ENCODE measurements at regions not wholly inside any gene's neighbourhood (a gene's known extent, or its start where the extent isn't known, plus 50 kb on each side); places are given as distances from the start of the nearest gene placed in this dataset.

DNA sequence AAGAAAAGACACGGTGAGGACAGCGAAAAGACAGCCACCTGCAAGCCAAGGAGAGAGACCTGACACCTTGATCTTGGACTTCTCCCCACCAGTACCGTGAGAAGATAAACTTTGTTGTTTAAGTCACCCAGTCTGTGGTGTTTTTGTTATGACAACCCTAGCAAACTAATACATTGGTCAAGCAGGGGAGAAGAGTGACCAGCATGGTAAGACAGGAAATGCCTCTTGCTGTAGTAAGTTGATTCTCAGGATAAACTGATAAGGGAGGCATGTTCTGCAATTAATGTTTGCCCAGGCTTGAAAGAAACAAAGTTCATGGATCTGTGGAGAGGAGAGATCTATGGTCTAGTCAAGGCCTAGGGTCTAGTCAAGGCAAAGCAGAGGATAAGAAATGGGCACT is 801.2 kb downstream of the MAT2B start:
- peaks cover 0 to 5% of the 10 kb centered on the region in 2 donors for H3K4me1 Mint-ChIP-seq
- Histone ChIP-seq H3K27ac (ENCODE audit: low read length) (no peak overlapping the region), H3K4me3 (ENCODE audit: low read length) (no peak overlapping the region), H3K27me3 (ENCODE audit: control insufficient read depth, insufficient read depth, low read length) (no peaks in the 10 kb centered on the region), H3K4me1 (ENCODE audit: control insufficient read depth, insufficient read depth, low read length) (no peaks in the 10 kb centered on the region), H3K9me3 (ENCODE audit: control insufficient read depth, insufficient read depth, low read length) (no peaks in the 10 kb centered on the region), H3K36me3 (ENCODE audit: control insufficient read depth, insufficient read depth, low read length) (no peaks in the 10 kb centered on the region)
- no peak overlapping the region for H3K4me3 Mint-ChIP-seq
- ATAC-seq: no peak
- H3K27ac Mint-ChIP-seq: no peak overlapping the region
- DNase-seq: no peak
- intact Hi-C loops (cut with micrococcal nuclease): no loop called here
- TF ChIP-seq, protein P1, sequence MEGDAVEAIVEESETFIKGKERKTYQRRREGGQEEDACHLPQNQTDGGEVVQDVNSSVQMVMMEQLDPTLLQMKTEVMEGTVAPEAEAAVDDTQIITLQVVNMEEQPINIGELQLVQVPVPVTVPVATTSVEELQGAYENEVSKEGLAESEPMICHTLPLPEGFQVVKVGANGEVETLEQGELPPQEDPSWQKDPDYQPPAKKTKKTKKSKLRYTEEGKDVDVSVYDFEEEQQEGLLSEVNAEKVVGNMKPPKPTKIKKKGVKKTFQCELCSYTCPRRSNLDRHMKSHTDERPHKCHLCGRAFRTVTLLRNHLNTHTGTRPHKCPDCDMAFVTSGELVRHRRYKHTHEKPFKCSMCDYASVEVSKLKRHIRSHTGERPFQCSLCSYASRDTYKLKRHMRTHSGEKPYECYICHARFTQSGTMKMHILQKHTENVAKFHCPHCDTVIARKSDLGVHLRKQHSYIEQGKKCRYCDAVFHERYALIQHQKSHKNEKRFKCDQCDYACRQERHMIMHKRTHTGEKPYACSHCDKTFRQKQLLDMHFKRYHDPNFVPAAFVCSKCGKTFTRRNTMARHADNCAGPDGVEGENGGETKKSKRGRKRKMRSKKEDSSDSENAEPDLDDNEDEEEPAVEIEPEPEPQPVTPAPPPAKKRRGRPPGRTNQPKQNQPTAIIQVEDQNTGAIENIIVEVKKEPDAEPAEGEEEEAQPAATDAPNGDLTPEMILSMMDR (IDR thresholded peaks at IDR 0.05): no peak
- no peaks in the 10 kb centered on the region for H3K36me3 Mint-ChIP-seq
- no peaks in the 10 kb centered on the region for H3K27me3 Mint-ChIP-seq (ENCODE audit: low read depth in 2 of 2)
- WGBS (ENCODE audit: insufficient coverage): 92% methylated on average over 3 of the region's 3 CpGs
- peaks cover 7 to 10% of the 10 kb centered on the region in 2 donors for H3K9me3 Mint-ChIP-seq

DNA sequence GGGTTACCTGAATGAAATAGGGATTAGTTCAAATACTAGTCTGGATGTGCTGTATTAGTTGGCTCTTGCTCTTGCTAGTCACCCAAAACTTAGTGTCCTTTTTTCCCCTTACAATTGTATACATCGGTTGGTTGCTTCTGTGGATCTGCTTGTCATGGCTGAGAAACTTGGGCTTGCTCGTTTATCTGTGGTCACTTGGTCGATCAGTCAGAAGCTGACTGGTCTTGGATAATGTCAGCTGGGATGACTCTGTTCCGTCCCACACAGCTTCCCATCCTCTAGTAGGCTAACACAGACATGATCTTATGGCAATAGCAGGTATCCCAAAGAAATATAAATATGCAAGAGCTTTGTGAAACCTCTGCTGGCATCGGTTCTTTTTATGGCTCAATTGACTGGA is 807.4 kb downstream of the MAT2B start:
- peaks cover 5 to 13% of the 10 kb centered on the region in 2 donors for H3K9me3 Mint-ChIP-seq
- Histone ChIP-seq H3K4me1 (ENCODE audit: control insufficient read depth, insufficient read depth, low read length) (no peaks in the 10 kb centered on the region), H3K36me3 (ENCODE audit: control insufficient read depth, insufficient read depth, low read length) (no peaks in the 10 kb centered on the region), H3K4me3 (ENCODE audit: low read length) (no peak overlapping the region), H3K27me3 (ENCODE audit: control insufficient read depth, insufficient read depth, low read length) (no peaks in the 10 kb centered on the region), H3K9me3 (ENCODE audit: control insufficient read depth, insufficient read depth, low read length) (no peaks in the 10 kb centered on the region), H3K27ac (ENCODE audit: low read length) (no peak overlapping the region)
- intact Hi-C loops (cut with micrococcal nuclease): no loop called here
- TF ChIP-seq, protein P1 (IDR thresholded peaks at IDR 0.05): no peak
- H3K4me1 Mint-ChIP-seq: no peaks in the 10 kb centered on the region
- H3K27ac Mint-ChIP-seq: no peak overlapping the region
- H3K4me3 Mint-ChIP-seq: no peak overlapping the region
- H3K27me3 Mint-ChIP-seq (ENCODE audit: low read depth in 2 of 2): no peaks in the 10 kb centered on the region
- 81% methylated on average over 5 of the region's 5 CpGs for WGBS (ENCODE audit: insufficient coverage)
- no peaks in the 10 kb centered on the region for H3K36me3 Mint-ChIP-seq
- ATAC-seq (no peak), DNase-seq (no peak)

GRCh38 chr5:164317676-164318075 is 812.3 kb downstream of the MAT2B start:
- Histone ChIP-seq H3K27me3 (ENCODE audit: control insufficient read depth, insufficient read depth, low read length) (no peaks in the 10 kb centered on the region), H3K4me3 (ENCODE audit: low read length) (no peak overlapping the region), H3K36me3 (ENCODE audit: control insufficient read depth, insufficient read depth, low read length) (no peaks in the 10 kb centered on the region), H3K27ac (ENCODE audit: low read length) (no peak overlapping the region), H3K4me1 (ENCODE audit: control insufficient read depth, insufficient read depth, low read length) (no peaks in the 10 kb centered on the region), H3K9me3 (ENCODE audit: control insufficient read depth, insufficient read depth, low read length) (no peaks in the 10 kb centered on the region)
- Mint-ChIP-seq H3K36me3 (no peaks in the 10 kb centered on the region), H3K4me3 (no peak overlapping the region), H3K4me1 (no peaks in the 10 kb centered on the region), H3K27me3 (ENCODE audit: low read depth in 2 of 2) (no peaks in the 10 kb centered on the region), H3K27ac (no peak overlapping the region), H3K9me3 (peaks cover 13 to 14% of the 10 kb centered on the region in 2 donors)
- intact Hi-C loops (cut with micrococcal nuclease): no loop called here
- ATAC-seq (no peak), DNase-seq (no peak)
- no CpG with 5 or more reads among the region's 1 CpG for WGBS (ENCODE audit: insufficient coverage)
- TF ChIP-seq, protein P1 (IDR thresholded peaks at IDR 0.05): no peak

DNA sequence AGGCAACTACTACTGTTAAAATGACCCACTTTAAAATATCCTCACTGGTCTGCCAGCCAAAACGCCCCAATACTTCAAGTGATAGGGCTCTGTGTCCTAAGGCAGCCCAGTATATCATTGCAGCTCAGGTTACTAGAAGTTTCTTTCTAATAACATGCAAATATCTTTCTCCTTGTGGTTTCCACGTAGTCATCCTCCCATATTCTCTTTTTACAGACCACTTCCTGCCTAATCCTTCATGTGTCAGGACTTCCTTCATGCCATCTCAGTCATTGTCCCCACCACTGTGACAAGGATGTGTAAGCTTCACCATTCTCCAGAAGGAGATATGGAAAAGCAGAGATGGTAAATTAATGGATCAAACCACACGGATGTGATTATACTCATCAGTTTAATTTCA is 813.7 kb downstream of the MAT2B start:
- Histone ChIP-seq H3K27ac (ENCODE audit: low read length) (no peak overlapping the region), H3K9me3 (ENCODE audit: control insufficient read depth, insufficient read depth, low read length) (no peaks in the 10 kb centered on the region), H3K27me3 (ENCODE audit: control insufficient read depth, insufficient read depth, low read length) (no peaks in the 10 kb centered on the region), H3K36me3 (ENCODE audit: control insufficient read depth, insufficient read depth, low read length) (no peaks in the 10 kb centered on the region), H3K4me1 (ENCODE audit: control insufficient read depth, insufficient read depth, low read length) (no peaks in the 10 kb centered on the region), H3K4me3 (ENCODE audit: low read length) (no peak overlapping the region)
- Mint-ChIP-seq H3K36me3 (no peaks in the 10 kb centered on the region), H3K27ac (no peak overlapping the region), H3K9me3 (peaks cover 11 to 15% of the 10 kb centered on the region in 2 donors), H3K4me3 (no peak overlapping the region), H3K4me1 (no peaks in the 10 kb centered on the region), H3K27me3 (ENCODE audit: low read depth in 2 of 2) (no peaks in the 10 kb centered on the region)
- TF ChIP-seq, protein P1 (IDR thresholded peaks at IDR 0.05): no peak
- intact Hi-C loops (cut with micrococcal nuclease): no loop called here
- 47% methylated on average over 3 of the region's 3 CpGs for WGBS (ENCODE audit: insufficient coverage)
- no peak for ATAC-seq
- DNase-seq: no peak

Data from natural killer cell (primary cell).